Thoracic aorta (tissue), 2 donors: ENCODE measurements at regions not wholly inside any gene's neighbourhood (a gene's known extent, or its start where the extent isn't known, plus 50 kb on each side); places are given as distances from the start of the nearest gene placed in this dataset.

Source experiments
- ATAC-seq: fragments of 150-250 bp; one replicate; pipeline ENCODE4 v1.8.0; 2017; ENCODE audit warnings: low read depth; ENCODE audit not compliant: insufficient number of reproducible peaks, low FRiP score
- DNase-seq: peaks from one replicate; pipeline ENCODE4 v3.0.0-alpha.2; 2020; ENCODE audit warnings: low spot score
- H3K27ac ChIP-seq, 2 donors: fragments of 200-600 bp; sonication (generic); 1 replicate in 1 of 2; 2 replicates in 1 of 2; pipeline ENCODE4 v1.5.1; 2016; ENCODE audit warnings: mild to moderate bottlenecking in 2 of 2, moderate library complexity in 2 of 2
- H3K27me3 ChIP-seq: fragments of 200-600 bp; sonication (generic); replicated peaks from 2 replicates; pipeline ENCODE4 v1.6.0; 2016; ENCODE audit warnings: mild to moderate bottlenecking; ENCODE audit not compliant: insufficient read depth
- H3K36me3 ChIP-seq: fragments of 200-600 bp; sonication (generic); one replicate; pipeline ENCODE4 v1.5.1; 2016
- H3K4me1 ChIP-seq, 2 donors: fragments of 200-600 bp; sonication (generic); 1 replicate in 1 of 2; 2 replicates in 1 of 2; pipeline versions ENCODE4 v1.5.1 to v1.6.0; 2016; ENCODE audit warnings: low read depth in 2 of 2, mild to moderate bottlenecking in 1 of 2; ENCODE audit not compliant: control insufficient read depth in 1 of 2
- H3K4me3 ChIP-seq: fragments of 200-600 bp; sonication (generic); 2 replicates; pipeline ENCODE4 v1.5.1; 2016; ENCODE audit warnings: mild to moderate bottlenecking
- H3K9me3 ChIP-seq: fragments of 200-600 bp; sonication (generic); 2 replicates; pipeline ENCODE4 v1.5.1; 2016
- TF ChIP-seq, protein P1 (sequence below): fragments of 200-600 bp; sonication (generic); IDR thresholded peaks from one replicate; pipeline ENCODE4 v1.5.1; 2019; ENCODE audit warnings: antibody characterized with exemption

GRCh38 chr2:181114021-181114420 is 133.6 kb downstream of the UBE2E3 start:
- Histone ChIP-seq H3K27me3 (no peaks in the 10 kb centered on the region), H3K4me3 (no peak overlapping the region), H3K9me3 (no peaks in the 10 kb centered on the region), H3K36me3 (no peaks in the 10 kb centered on the region), H3K27ac (no peak overlapping the region), H3K4me1 (no peaks in the 10 kb centered on the region)
- ATAC-seq (no peak), DNase-seq (no peak)
- TF ChIP-seq, protein P1, sequence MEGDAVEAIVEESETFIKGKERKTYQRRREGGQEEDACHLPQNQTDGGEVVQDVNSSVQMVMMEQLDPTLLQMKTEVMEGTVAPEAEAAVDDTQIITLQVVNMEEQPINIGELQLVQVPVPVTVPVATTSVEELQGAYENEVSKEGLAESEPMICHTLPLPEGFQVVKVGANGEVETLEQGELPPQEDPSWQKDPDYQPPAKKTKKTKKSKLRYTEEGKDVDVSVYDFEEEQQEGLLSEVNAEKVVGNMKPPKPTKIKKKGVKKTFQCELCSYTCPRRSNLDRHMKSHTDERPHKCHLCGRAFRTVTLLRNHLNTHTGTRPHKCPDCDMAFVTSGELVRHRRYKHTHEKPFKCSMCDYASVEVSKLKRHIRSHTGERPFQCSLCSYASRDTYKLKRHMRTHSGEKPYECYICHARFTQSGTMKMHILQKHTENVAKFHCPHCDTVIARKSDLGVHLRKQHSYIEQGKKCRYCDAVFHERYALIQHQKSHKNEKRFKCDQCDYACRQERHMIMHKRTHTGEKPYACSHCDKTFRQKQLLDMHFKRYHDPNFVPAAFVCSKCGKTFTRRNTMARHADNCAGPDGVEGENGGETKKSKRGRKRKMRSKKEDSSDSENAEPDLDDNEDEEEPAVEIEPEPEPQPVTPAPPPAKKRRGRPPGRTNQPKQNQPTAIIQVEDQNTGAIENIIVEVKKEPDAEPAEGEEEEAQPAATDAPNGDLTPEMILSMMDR, result no peak

DNA sequence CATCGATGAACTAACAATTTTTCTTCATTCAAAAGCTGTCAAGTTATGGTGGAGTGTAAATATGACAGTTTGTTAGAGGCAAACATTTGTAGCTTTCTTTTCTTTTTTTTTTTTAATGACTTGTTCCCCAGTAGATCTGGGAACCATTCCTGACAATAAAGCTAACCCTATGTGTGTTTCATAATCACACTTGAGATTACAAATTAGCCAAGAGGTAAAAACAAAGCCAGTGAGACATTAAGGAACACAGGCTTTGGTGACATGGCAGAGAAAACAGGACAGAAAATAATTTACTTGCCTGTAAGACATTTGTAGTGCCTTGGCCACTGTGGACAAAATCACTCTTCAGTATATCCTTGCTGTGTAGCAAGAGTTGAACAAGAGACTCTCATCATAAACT is 135.9 kb downstream of the UBE2E3 start:
- Histone ChIP-seq H3K4me1 (no peaks in the 10 kb centered on the region), H3K36me3 (no peaks in the 10 kb centered on the region), H3K27me3 (no peaks in the 10 kb centered on the region), H3K9me3 (no peaks in the 10 kb centered on the region), H3K4me3 (no peak overlapping the region), H3K27ac (no peak overlapping the region)
- TF ChIP-seq, protein P1, result no peak
- DNase-seq (no peak), ATAC-seq (no peak)

DNA sequence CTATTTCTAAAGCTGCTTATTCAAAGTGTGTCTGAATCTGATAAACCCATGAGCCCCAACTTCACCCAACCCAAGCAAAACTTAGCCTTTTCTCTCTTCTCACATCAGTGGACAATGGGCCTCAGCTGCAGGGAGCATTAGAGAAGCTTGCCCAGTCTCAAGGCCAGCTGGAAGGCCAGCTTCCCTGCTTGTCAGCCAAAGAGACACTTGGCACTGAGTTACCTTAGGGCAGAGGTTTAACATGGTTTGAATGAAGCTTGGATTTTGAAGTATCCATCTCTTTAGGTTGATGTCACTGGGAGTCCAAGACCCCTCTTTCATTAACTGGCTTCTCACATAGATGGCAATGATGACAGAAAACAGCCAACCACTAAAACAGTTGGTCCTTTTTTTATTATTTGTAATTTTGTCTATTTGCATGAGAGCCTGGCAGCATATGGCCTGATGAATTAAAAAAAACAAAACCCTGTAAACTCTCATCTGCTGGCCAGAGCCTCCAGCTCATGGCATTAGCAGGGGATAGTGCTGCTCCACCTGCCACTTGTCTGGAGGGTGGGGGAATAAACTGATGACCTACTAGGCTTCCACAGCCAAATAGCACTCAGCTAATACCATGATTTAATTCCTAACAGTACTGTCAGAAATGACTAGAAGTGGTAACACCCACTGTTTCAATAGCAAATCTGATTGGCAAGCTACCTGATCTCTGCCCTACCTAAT is 137.0 kb downstream of the UBE2E3 start:
- DNase-seq, result no peak
- Histone ChIP-seq H3K36me3 (no peaks in the 10 kb centered on the region), H3K4me1 (no peaks in the 10 kb centered on the region), H3K4me3 (no peak overlapping the region), H3K27me3 (no peaks in the 10 kb centered on the region), H3K9me3 (no peaks in the 10 kb centered on the region), H3K27ac (no peak overlapping the region)
- TF ChIP-seq, protein P1, result no peak
- ATAC-seq, result no peak

DNA sequence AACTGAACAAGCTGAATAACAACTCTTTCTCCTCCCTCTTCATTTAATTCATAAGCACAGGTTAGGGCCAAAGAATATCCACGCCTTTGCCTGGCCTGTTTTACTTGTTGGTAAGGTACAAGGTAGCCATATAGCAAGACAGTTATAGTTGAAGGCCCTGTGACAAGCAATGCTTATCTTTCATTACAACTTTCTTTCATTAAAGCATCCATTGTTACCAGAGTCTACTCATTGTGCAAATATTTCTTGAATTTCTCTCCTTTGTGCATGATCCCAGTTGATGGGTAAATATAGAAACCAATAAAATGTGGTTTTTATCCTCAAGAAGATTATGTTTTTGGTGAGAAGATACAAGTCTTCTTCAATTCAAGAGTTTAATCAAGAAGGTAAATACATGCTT is 140.2 kb downstream of the UBE2E3 start:
- no peak overlapping the region for H3K4me3 ChIP-seq
- H3K9me3 ChIP-seq, result no peaks in the 10 kb centered on the region
- no peak overlapping the region for H3K27ac ChIP-seq
- DNase-seq (no peak), ATAC-seq (no peak)
- TF ChIP-seq, protein P1, result no peak
- H3K4me1 ChIP-seq, result no peaks in the 10 kb centered on the region
- H3K36me3 ChIP-seq, result no peaks in the 10 kb centered on the region
- H3K27me3 ChIP-seq, result no peaks in the 10 kb centered on the region

DNA sequence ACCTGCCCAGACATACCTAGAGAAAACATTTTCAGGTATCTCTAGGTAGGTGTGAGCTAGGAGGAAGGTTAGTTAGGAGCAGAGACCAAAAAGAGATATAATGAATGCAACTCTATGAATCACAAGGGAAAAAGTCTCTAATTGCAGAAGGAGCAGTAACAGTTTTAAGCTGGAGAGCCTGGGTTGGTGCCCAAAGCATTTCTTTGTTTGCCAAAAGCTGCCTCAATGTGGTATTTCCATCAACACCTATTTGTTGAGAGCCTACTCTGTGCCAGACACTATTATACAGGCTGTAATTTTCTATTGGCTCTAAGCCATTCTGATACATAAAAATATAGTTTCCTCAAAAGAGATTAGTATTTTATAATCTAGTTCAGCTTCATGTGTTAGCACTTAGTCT is 141.6 kb downstream of the UBE2E3 start:
- ATAC-seq (no peak), DNase-seq (no peak)
- Histone ChIP-seq H3K27me3 (no peaks in the 10 kb centered on the region), H3K4me3 (no peak overlapping the region), H3K9me3 (no peaks in the 10 kb centered on the region), H3K27ac (no peak overlapping the region), H3K36me3 (no peaks in the 10 kb centered on the region), H3K4me1 (no peaks in the 10 kb centered on the region)
- TF ChIP-seq, protein P1, result no peak
